ENCODE measurements at regions not wholly inside any gene's neighbourhood (a gene's known extent, or its start where the extent isn't known, plus 50 kb on each side); places are given as distances from the start of the nearest gene placed in this dataset.
A peak's percentile ranks its signal among the peaks of the same experiment; 100 is the strongest.

DNA sequence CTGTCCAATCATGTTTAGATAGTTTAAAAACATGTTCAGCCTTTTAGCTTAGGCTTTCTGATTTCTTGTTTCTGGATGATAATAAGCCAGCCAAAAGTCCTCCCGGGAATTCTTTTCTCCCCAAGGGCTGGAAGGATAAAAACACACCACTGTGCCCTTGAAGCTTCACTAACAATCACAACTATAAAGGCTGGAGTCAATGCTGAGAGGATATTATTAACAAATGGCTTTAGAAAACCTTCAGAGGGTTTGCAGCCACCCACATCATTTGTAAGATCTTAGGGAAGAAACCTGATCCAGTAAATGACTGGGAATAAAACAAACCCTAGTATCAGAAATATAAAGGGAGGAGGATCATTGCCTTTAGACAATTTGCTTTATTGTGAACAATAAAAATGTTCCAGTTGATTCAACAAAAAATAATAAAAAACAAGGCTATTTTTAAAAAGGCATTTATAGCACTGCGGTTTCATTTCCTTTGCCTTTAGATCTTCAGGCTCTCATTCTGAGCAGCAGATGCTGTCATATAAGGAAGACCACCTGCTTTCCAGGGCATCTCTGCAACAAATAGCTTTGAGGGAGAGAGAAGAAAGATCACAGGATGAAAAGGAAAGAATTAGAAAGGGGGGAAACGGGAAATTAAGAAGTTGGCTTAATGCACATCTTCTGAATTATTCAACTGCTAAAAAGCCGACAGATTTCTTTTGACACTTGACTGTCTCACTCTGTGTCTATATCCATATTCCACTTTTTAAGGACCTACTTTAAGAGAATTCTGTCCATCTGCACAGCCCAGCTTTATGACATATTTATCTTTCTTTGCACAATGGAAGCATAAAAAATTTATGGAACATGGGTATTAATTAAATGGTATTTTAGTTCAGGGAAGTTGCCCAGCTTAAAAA lies 277.2 kb upstream of the SLC24A2 start:
- DNase-seq, result no peak
- H3K9me3 Mint-ChIP-seq, result peaks cover 0 to 3% (median 0%) of the 10 kb centered on the region in 6 donors
- no peaks in the 10 kb centered on the region for H3K4me1 Mint-ChIP-seq
- H3K27ac Mint-ChIP-seq, result no peak overlapping the region
- no peak overlapping the region for H3K4me3 Mint-ChIP-seq
- H3K36me3 Mint-ChIP-seq, result no peaks in the 10 kb centered on the region
- H3K27me3 Mint-ChIP-seq (ENCODE audit: low read depth in 3 of 3), result peaks cover 0 to 5% (median 3%) of the 10 kb centered on the region in 3 donors

DNA sequence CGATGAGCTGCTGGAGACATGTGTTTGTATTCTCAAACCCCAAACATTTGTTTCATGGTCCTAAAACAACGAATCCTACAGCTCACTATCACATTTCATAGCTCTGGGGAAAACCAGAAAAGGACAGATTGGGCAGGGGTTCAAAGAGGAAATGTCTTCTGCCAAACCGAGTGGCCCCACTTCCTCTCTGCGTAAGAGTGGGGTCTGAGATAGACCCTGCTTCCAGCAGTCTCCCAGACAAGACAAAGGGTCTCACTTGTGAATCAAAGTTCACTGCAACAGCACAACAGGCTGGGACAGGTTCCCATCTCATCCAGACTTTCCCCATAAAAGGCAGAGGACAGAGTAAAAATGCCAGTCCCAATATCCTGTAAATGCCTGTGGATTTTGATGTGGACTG lies 276.2 kb upstream of the SLC24A2 start:
- H3K27ac Mint-ChIP-seq, result no peak overlapping the region

DNA sequence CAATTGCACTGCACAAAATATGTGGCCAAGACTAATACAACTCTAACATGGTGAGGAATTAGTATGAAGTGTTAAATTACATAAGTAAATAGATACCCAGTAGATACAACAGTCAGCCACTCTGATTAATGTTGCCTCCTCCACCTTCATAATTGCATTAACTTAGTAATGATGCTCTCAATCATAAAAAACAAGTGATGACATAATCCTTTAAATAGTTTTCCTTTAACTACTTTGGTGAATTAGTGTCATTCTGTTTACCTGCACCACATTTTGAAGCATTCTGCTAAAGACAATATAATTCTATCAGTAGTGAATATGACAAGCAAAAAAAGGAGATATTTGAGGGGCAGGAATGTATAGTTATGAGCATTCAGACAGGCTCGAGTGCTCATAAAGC lies 265.9 kb upstream of the SLC24A2 start:
- H3K4me3 Mint-ChIP-seq, result no peak overlapping the region
- peaks cover 0 to 8% (median 0%) of the 10 kb centered on the region in 3 donors for H3K27me3 Mint-ChIP-seq (ENCODE audit: low read depth in 3 of 3)

More for the DNA sequence above, 276.2 kb upstream of the SLC24A2 start:
- H3K36me3 Mint-ChIP-seq, result no peaks in the 10 kb centered on the region
- H3K27me3 Mint-ChIP-seq (ENCODE audit: low read depth in 3 of 3), result peaks cover 0 to 5% (median 3%) of the 10 kb centered on the region in 3 donors
- no peak overlapping the region for H3K4me3 Mint-ChIP-seq
- peaks cover 0 to 3% (median 0%) of the 10 kb centered on the region in 6 donors for H3K9me3 Mint-ChIP-seq
- no peak for DNase-seq
- H3K4me1 Mint-ChIP-seq, result no peaks in the 10 kb centered on the region

DNA sequence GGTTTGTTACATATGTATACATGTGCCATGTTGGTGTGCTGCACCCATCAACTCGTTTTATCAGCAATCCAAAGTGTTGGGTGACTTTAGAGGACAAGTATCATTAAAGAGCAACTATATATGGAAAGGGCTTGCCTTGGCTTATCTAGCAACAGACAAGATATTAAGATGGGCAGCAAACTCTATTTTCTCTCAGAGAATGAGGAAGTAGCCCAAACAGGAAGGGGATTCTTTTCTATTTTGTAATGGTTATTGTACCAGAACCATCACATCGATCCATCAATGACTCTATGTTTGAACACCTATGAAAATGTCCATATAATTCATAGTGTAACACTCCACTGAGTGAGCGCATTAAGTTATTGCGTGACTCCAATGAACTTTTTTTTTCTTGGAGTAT lies 260.1 kb upstream of the SLC24A2 start:
- DNase-seq, result no peak
- Mint-ChIP-seq H3K36me3 (no peaks in the 10 kb centered on the region), H3K9me3 (no peaks in the 10 kb centered on the region), H3K27me3 (ENCODE audit: low read depth in 3 of 3) (peaks cover 0 to 3% (median 1%) of the 10 kb centered on the region in 3 donors), H3K4me1 (peaks cover 0 to 2% of the 10 kb centered on the region in 2 donors), H3K4me3 (no peak overlapping the region), H3K27ac (no peak overlapping the region)

More for the DNA sequence above, 265.9 kb upstream of the SLC24A2 start:
- no peak for DNase-seq
- no peaks in the 10 kb centered on the region for H3K4me1 Mint-ChIP-seq
- no peaks in the 10 kb centered on the region for H3K36me3 Mint-ChIP-seq
- H3K9me3 Mint-ChIP-seq, result no peaks in the 10 kb centered on the region
- H3K27ac Mint-ChIP-seq, result no peak overlapping the region

DNA sequence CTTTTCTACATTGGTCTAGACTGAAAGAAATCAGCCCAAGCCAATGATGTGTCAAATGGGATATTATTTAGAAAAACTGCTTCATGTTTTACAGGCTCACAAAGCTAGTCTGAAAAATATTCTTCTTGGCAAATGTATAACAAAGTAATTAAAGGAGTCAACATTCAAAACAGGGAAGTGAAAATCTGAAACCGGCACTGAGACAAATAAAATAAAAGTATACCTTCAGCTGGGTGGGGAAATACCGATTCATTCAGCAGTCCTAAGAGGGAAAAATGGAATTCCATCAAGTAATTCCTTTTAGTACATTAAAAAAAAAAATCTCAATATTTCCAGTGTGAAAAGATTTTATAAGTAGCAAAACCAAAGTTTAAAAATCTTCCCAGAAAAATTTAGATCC lies 259.6 kb upstream of the SLC24A2 start:
- H3K4me1 Mint-ChIP-seq, result peaks cover 4 to 7% of the 10 kb centered on the region in 2 donors
- no peak overlapping the region for H3K27ac Mint-ChIP-seq
- H3K4me3 Mint-ChIP-seq, result no peak overlapping the region
- H3K27me3 Mint-ChIP-seq (ENCODE audit: low read depth in 3 of 3), result peaks cover 0 to 3% (median 1%) of the 10 kb centered on the region in 3 donors
- H3K36me3 Mint-ChIP-seq, result no peaks in the 10 kb centered on the region
- H3K9me3 Mint-ChIP-seq, result no peaks in the 10 kb centered on the region
- no peak for DNase-seq

DNA sequence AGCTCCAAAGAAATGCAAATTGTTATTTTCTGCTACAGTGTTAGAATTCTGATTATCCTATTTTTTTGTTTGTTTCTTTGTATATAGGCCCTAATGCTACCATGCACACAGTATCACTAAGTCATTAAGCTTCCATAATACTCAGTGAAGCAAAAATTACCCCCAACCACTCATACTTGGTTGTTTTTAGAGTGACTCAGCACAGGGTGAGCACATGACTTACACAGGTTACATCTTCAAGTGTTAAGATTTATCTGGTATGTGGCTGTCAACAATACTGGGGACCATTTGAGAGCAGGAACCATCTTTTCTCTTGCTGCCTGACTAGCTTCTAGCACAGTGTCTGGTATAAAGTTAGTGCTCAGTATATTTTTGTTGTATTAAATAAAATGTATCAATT lies 255.8 kb upstream of the SLC24A2 start:
- H3K27ac Mint-ChIP-seq, result no peak overlapping the region
- no peak for DNase-seq
- H3K9me3 Mint-ChIP-seq, result no peaks in the 10 kb centered on the region
- H3K27me3 Mint-ChIP-seq (ENCODE audit: low read depth in 3 of 3), result peaks cover 0 to 2% (median 1%) of the 10 kb centered on the region in 3 donors
- no peaks in the 10 kb centered on the region for H3K36me3 Mint-ChIP-seq
- H3K4me1 Mint-ChIP-seq, result peaks cover 28% of the 10 kb centered on the region in 2 donors
- H3K4me3 Mint-ChIP-seq, result no peak overlapping the region

DNA sequence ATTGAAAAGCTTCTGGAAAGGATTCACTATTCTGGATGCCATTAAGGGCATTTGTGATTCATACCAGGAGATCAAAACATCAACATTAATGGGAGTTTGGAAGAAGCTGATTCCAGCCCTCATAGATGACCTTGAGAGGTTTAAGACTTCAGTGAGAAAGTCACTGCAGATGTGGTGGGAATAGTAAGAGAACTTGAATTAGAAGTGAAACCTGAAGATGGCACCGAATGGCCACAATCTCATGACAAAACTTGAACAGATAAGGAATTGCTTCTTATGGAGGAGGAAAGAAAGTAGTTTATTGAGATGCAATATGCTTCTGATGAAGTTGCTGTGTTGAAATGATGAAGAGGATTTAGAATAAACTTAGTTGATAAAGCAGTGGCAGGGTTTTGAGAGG lies 254.6 kb upstream of the SLC24A2 start:
- peak in 1 of 3 donors; percentile 2 for DNase-seq
- H3K27me3 Mint-ChIP-seq (ENCODE audit: low read depth in 3 of 3), result peaks cover 0 to 3% (median 1%) of the 10 kb centered on the region in 3 donors
- H3K4me1 Mint-ChIP-seq, result peaks cover 28% of the 10 kb centered on the region in 2 donors
- H3K36me3 Mint-ChIP-seq, result no peaks in the 10 kb centered on the region
- peak overlapping the region; percentile 50 to 86 (median 77) for H3K4me3 Mint-ChIP-seq
- H3K9me3 Mint-ChIP-seq, result no peaks in the 10 kb centered on the region
- H3K27ac Mint-ChIP-seq, result peak overlapping the region; percentile 52 to 84 (median 70)

DNA sequence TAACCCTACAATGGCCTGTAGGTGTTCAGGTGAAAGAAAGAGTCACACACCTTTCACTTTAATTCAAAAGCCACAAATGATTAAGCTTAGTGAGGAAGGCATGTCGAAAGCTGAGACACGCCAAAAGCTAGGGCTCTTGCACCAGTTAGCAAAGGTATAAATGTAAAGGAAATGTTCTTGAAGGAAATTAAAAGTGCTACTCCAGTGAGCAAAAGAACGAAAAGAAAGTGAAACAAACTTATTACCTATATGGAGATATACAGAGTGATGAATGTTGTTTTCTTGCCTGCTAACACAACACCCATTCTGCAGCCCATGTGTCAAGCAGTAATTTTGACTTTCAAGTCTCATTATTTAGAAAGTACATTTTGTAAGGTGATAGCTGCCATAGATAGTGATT lies 254.2 kb upstream of the SLC24A2 start:
- peaks cover 28% of the 10 kb centered on the region in 2 donors for H3K4me1 Mint-ChIP-seq
- H3K36me3 Mint-ChIP-seq, result no peaks in the 10 kb centered on the region
- DNase-seq, result peak; percentile 4 to 18 (median 11)
- H3K9me3 Mint-ChIP-seq, result no peaks in the 10 kb centered on the region
- H3K4me3 Mint-ChIP-seq, result peak overlapping the region; percentile 50 to 86 (median 77)
- H3K27me3 Mint-ChIP-seq (ENCODE audit: low read depth in 3 of 3), result peaks cover 0 to 3% (median 0%) of the 10 kb centered on the region in 3 donors
- peak overlapping the region; percentile 52 to 84 (median 70) for H3K27ac Mint-ChIP-seq

DNA sequence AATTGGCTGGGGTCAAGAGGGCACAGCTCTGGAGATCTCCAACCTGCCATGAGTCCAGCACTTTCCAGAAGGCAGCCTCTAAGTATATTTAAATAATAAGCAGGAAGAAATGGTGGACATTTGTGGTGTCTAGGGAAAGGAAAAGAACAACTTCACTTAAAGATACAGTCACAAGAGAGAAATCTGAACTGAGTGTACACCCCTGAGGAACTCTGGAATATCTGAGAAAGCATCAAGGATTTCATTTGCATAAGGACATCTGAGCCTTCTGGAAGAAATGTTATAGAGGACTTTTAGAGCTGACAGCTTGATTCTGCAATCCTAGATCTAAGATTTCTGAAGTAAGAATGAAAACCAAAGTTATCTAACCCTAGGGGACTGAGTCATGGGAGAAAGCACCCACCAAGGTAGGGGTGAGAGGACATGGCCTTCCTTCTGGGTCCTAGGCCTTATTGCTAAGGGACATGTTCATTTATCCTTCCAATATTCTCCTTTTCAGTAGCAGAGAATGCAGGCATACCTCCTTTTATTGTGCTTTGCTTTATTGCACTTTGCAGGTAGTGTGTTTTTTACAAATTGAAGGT lies 253.4 kb upstream of the SLC24A2 start:
- no peak for DNase-seq
- Mint-ChIP-seq H3K9me3 (no peaks in the 10 kb centered on the region), H3K27ac (peak overlapping the region; percentile 52 to 84 (median 77)), H3K4me1 (peaks cover 28% of the 10 kb centered on the region in 2 donors), H3K27me3 (ENCODE audit: low read depth in 3 of 3) (peaks cover 0 to 3% (median 0%) of the 10 kb centered on the region in 3 donors), H3K36me3 (no peaks in the 10 kb centered on the region), H3K4me3 (peak overlapping the region; percentile 46 to 86 (median 50))

DNA sequence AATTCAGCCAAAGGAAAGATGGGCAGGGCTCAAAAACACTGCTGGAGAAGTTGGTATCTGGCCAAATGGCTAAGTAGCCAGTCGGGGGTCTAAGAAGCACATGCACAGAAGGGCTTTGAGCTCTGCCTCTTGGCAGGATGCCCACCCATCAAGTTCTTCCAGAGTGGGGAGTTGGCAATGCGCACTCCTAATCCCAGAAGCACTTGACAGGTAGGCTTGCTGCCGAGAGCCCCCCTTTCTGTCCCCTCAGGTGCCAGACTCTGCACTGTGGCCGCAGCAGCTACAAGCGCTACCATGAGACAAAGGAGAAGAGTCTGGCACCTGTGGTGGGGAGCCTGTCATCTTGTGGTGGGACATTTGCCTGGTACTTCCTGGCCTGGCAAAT lies 252.9 kb upstream of the SLC24A2 start:
- peak overlapping the region in 5 of 6 donors; percentile 52 to 84 (median 74) for H3K27ac Mint-ChIP-seq
- H3K36me3 Mint-ChIP-seq, result no peaks in the 10 kb centered on the region
- H3K27me3 Mint-ChIP-seq (ENCODE audit: low read depth in 3 of 3), result peaks cover 0 to 3% (median 0%) of the 10 kb centered on the region in 3 donors
- no peak overlapping the region for H3K4me3 Mint-ChIP-seq
- H3K4me1 Mint-ChIP-seq, result peaks cover 28% of the 10 kb centered on the region in 2 donors
- H3K9me3 Mint-ChIP-seq, result no peaks in the 10 kb centered on the region
- DNase-seq, result peak; percentile 34 to 45 (median 34)

DNA sequence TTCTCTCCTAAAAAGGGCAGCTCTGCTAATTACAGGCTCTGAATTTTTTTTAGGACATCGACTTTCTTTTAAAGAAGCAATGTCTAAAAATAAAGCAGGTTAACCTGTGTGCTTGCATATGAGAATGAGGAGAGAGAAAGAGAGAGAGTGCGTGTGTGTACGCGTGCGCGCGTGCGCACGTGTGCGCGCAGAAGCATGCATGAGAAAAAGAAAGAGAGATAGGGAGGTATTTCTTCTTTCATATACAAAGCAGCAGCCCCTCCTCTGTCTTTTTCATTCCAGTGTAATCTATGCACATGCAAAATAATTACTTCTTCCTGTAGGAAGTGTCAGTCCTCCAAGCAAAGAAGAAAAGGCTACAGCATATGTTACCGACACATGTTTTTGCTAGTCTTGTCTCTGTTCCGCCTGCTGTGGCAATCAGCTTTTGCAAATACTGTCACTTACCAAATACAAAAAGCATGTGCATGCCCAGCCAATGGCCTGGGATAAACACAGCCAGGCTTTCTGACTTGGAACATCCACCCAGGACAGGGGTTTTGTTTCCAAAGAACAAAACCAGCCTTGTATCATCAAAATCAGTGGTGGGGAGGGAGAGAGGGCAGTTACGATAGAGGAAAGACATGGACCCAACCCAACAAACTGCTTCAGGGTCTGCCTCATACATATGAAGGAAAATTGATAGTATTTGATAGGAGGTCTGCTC lies 252.3 kb upstream of the SLC24A2 start:
- Mint-ChIP-seq H3K4me1 (peaks cover 28% of the 10 kb centered on the region in 2 donors), H3K27ac (no peak overlapping the region), H3K36me3 (no peaks in the 10 kb centered on the region), H3K4me3 (no peak overlapping the region), H3K27me3 (ENCODE audit: low read depth in 3 of 3) (peaks cover 0 to 3% (median 0%) of the 10 kb centered on the region in 3 donors), H3K9me3 (no peaks in the 10 kb centered on the region)
- DNase-seq, result no peak

DNA sequence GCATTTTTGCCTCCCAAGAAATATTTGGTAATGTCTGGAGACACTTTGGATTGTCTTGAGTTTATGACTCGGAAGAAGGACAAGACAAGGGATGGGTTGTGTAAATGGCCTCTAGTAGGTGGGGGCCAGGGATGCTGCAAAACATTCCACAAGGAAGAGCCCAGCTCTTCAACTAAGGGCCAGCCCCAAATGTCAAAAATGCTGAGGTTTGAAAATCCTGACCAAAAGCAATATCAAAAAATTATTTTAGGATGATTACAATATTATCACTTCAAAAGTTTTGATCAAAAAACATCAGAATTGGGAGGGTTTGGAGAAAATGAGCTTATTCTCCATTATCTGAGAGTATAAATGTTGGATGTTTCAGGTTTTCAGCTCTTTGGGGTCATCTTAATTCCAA lies 248.9 kb upstream of the SLC24A2 start:
- H3K36me3 Mint-ChIP-seq, result no peaks in the 10 kb centered on the region
- no peak overlapping the region for H3K4me3 Mint-ChIP-seq
- peaks cover 0 to 4% (median 3%) of the 10 kb centered on the region in 3 donors for H3K27me3 Mint-ChIP-seq (ENCODE audit: low read depth in 3 of 3)
- DNase-seq, result no peak
- peaks cover 14 to 16% of the 10 kb centered on the region in 2 donors for H3K4me1 Mint-ChIP-seq
- H3K27ac Mint-ChIP-seq, result no peak overlapping the region
- no peaks in the 10 kb centered on the region for H3K9me3 Mint-ChIP-seq

DNA sequence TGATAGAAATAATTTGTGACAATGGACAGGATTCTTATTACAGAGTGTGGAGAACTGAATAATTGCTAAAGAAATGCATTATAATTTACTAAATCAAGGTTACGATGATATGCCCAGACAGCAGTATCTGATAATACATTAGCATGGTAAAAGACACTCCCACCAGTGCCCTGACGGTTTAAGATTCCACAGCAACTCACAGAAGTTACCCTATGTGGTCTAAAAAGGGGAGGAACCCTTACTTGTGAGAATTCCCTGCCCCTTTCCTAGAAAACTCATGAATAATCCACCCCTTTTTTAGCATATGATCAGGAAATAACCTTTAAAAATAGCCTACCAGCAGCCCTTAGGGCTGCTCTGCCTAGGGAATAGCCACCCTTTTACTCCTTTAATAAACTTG lies 244.7 kb upstream of the SLC24A2 start:
- H3K27me3 Mint-ChIP-seq (ENCODE audit: low read depth in 3 of 3), result peaks cover 0 to 4% (median 2%) of the 10 kb centered on the region in 3 donors
- no peak overlapping the region for H3K4me3 Mint-ChIP-seq
- no peaks in the 10 kb centered on the region for H3K9me3 Mint-ChIP-seq
- no peaks in the 10 kb centered on the region for H3K4me1 Mint-ChIP-seq
- no peak overlapping the region for H3K27ac Mint-ChIP-seq
- no peaks in the 10 kb centered on the region for H3K36me3 Mint-ChIP-seq
- DNase-seq, result no peak

All from immature natural killer cell (primary cell).